Neuronal stem cell (in vitro differentiated cells): ENCODE measurements at regions not wholly inside any gene's neighbourhood (a gene's known extent, or its start where the extent isn't known, plus 50 kb on each side); places are given as distances from the start of the nearest gene placed in this dataset.

ENCODE experiments used
- DNase-seq: peaks from one replicate; pipeline ENCODE4 v3.0.0-alpha.2; 2013; ENCODE audit warnings: low spot score
- H2AFZ ChIP-seq: one replicate; pipeline ENCODE4 v1.6.1; 2013; ENCODE audit warnings: mild to moderate bottlenecking, low read length, inconsistent platforms
- H2AK5ac ChIP-seq: 2 replicates; pipeline ENCODE4 v1.6.1; 2013; ENCODE audit warnings: low read depth, mild to moderate bottlenecking, inconsistent platforms, low read length, moderate library complexity, mixed read lengths
- H2BK120ac ChIP-seq: 2 replicates; pipeline ENCODE4 v1.6.1; 2013; ENCODE audit warnings: low read depth, mild to moderate bottlenecking, inconsistent platforms, low read length, moderate library complexity, mixed read lengths
- H2BK12ac ChIP-seq: one replicate; pipeline ENCODE4 v1.6.1; 2013; ENCODE audit warnings: low read length, inconsistent platforms
- H2BK15ac ChIP-seq: 2 replicates; pipeline ENCODE4 v1.6.1; 2013; ENCODE audit warnings: mild to moderate bottlenecking, low read length, inconsistent platforms, mixed read lengths
- H2BK5ac ChIP-seq: one replicate; pipeline ENCODE4 v1.6.1; 2013; ENCODE audit warnings: inconsistent platforms, mild to moderate bottlenecking, low read length, moderate library complexity
- H3K14ac ChIP-seq: one replicate; pipeline ENCODE4 v1.6.1; 2013; ENCODE audit warnings: low read length, inconsistent platforms
- H3K18ac ChIP-seq: 2 replicates; pipeline ENCODE4 v1.6.1; 2013; ENCODE audit warnings: low read length, inconsistent platforms
- H3K23ac ChIP-seq: 2 replicates; pipeline ENCODE4 v1.6.1; 2013; ENCODE audit warnings: low read depth, mild to moderate bottlenecking, mixed read lengths, low read length, inconsistent platforms; ENCODE audit not compliant: poor library complexity
- H3K27ac ChIP-seq: replicated peaks from 3 replicates; pipeline ENCODE4 v1.5.1; 2013; ENCODE audit warnings: low read length, inconsistent platforms
- H3K27me3 ChIP-seq, 3 experiments: 2 replicates each; pipeline ENCODE4 v1.6.1; 2013; ENCODE audit warnings: low read length in 3 of 3, mild to moderate bottlenecking in 2 of 3, inconsistent platforms in 1 of 3, low read depth in 1 of 3, mixed read lengths in 1 of 3, moderate library complexity in 1 of 3; ENCODE audit not compliant: control insufficient read depth in 3 of 3, insufficient read depth in 3 of 3
- H3K36me3 ChIP-seq, 2 donors: replicated peaks in 1 of 2; 2 replicates each; pipeline ENCODE4 v1.6.1; 2013; ENCODE audit warnings: low read length in 2 of 2; ENCODE audit not compliant: control insufficient read depth in 2 of 2, insufficient read depth in 2 of 2
- H3K4ac ChIP-seq: 2 replicates; pipeline ENCODE4 v1.6.1; 2013; ENCODE audit warnings: inconsistent platforms, mild to moderate bottlenecking, low read length, moderate library complexity
- H3K4me1 ChIP-seq, 2 donors: 1 replicate in 1 of 2; 2 replicates in 1 of 2; pipeline ENCODE4 v1.6.1; 2013; ENCODE audit warnings: low read length in 2 of 2, low read depth in 1 of 2; ENCODE audit not compliant: control insufficient read depth in 2 of 2, insufficient read depth in 1 of 2
- H3K4me2 ChIP-seq: one replicate; pipeline ENCODE4 v1.6.1; 2013; ENCODE audit warnings: mild to moderate bottlenecking, low read length, inconsistent platforms; ENCODE audit not compliant: insufficient read depth, poor library complexity, severe bottlenecking
- H3K4me3 ChIP-seq, 2 donors: 2 replicates each; pipeline ENCODE4 v1.5.1; 2013; ENCODE audit warnings: low read length in 2 of 2, mild to moderate bottlenecking in 2 of 2, inconsistent platforms in 1 of 2, moderate library complexity in 1 of 2
- H3K79me1 ChIP-seq: one replicate; pipeline ENCODE4 v1.6.1; 2013; ENCODE audit warnings: low read depth, mild to moderate bottlenecking, inconsistent platforms, low read length, moderate library complexity
- H3K9ac ChIP-seq: one replicate; pipeline ENCODE4 v1.6.1; 2013; ENCODE audit warnings: mild to moderate bottlenecking, low read depth, low read length, inconsistent platforms; ENCODE audit not compliant: poor library complexity
- H3K9me3 ChIP-seq, 2 donors: replicated peaks in 1 of 2; 2 replicates each; pipeline versions ENCODE3 to v1.6.1; 2013; ENCODE audit warnings: low read length in 2 of 2, mild to moderate bottlenecking in 2 of 2, inconsistent platforms in 1 of 2, low read depth in 1 of 2, mixed read lengths in 1 of 2, moderate library complexity in 1 of 2; ENCODE audit not compliant: control insufficient read depth in 2 of 2, insufficient read depth in 1 of 2
- H4K8ac ChIP-seq: one replicate; pipeline ENCODE4 v1.6.1; 2013; ENCODE audit warnings: low read depth, mild to moderate bottlenecking, inconsistent platforms, low read length, moderate library complexity
- H4K91ac ChIP-seq: one replicate; pipeline ENCODE4 v1.6.1; 2013; ENCODE audit warnings: low read length, low read depth, mild to moderate bottlenecking, inconsistent platforms; ENCODE audit not compliant: poor library complexity
- WGBS, 2 donors: extraction: QIAGEN DNeasy Blood & Tissue Kit; methylation state at CpG; one replicate each; pipeline ENCODE4 v1.1.7; 2013; ENCODE audit warnings: missing lambda C conversion rate in 2 of 2, mixed read lengths in 1 of 2; ENCODE audit not compliant: insufficient read length in 2 of 2, insufficient replicate concordance in 1 of 2; ENCODE audit errors: extremely low coverage in 2 of 2; 5-methylcytosine and 5-hydroxymethylcytosine counted together

DNA sequence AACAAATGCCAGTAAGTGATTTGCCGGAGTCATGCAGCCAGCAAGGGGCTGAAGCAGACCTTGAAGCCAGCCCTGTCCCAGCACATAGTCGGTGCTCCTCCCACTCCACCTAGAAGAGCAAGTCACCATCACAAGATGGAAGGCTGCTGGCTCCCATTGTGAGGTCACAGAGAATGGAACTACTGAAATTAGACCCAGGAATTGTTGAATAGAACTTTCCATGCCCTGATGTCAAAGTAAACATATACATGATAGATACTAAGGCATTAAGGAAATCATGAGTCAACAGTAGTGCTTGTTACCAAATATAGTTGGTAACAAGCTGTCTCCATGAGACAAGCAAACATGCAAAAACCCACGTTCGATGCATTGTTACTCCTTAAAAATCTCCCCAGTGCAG is 177.1 kb upstream of the MID1 start:
- H3K4ac ChIP-seq: no peak overlapping the region
- no peaks in the 10 kb centered on the region for H3K27me3 ChIP-seq
- H3K18ac ChIP-seq: no peak overlapping the region
- H3K9ac ChIP-seq: no peak overlapping the region
- no CpG with 5 or more reads among the region's 4 CpGs for WGBS, 2 donors
- H3K23ac ChIP-seq: no peak overlapping the region
- no peak overlapping the region for H3K4me3 ChIP-seq
- H3K79me1 ChIP-seq: no peaks in the 10 kb centered on the region
- no peak overlapping the region for H2BK120ac ChIP-seq
- H3K4me2 ChIP-seq: no peak overlapping the region
- no peak overlapping the region for H4K91ac ChIP-seq
- H3K36me3 ChIP-seq: no peaks in the 10 kb centered on the region
- no peaks in the 10 kb centered on the region for H3K9me3 ChIP-seq
- H2BK12ac ChIP-seq: no peak overlapping the region
- H2AFZ ChIP-seq: no peak overlapping the region
- no peak for DNase-seq
- H3K27ac ChIP-seq: no peak overlapping the region
- no peak overlapping the region for H3K14ac ChIP-seq
- H3K4me1 ChIP-seq: no peaks in the 10 kb centered on the region
- no peak overlapping the region for H2BK5ac ChIP-seq
- H2AK5ac ChIP-seq: no peak overlapping the region
- H4K8ac ChIP-seq: no peak overlapping the region
- H2BK15ac ChIP-seq: no peak overlapping the region

DNA sequence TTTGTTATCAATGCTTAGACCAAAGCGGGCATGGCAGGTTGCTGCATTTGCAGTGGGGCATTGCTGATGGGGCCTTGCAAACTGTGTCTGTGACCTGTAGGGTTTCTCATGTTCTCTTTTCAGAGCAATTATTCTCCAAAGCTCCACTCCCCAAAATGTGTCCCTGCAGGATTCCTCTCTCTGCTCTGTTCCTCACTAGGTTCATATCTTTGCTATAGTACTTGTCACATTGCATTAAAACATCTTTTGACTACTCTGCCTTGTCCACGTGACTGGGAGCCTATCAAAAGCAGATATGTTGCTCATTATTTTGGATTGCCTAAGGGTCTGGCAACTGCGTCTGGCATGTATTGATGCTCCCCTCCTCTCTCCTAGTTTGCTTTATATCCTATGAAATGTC is 177.7 kb upstream of the MID1 start:
- Histone ChIP-seq H2BK5ac (no peak overlapping the region), H4K8ac (no peak overlapping the region), H2BK120ac (no peak overlapping the region), H3K79me1 (no peaks in the 10 kb centered on the region), H3K4me2 (no peak overlapping the region), H3K36me3 (no peaks in the 10 kb centered on the region), H3K14ac (no peak overlapping the region), H2AK5ac (no peak overlapping the region), H3K27me3 (no peaks in the 10 kb centered on the region), H3K27ac (no peak overlapping the region), H2AFZ (no peak overlapping the region), H3K18ac (no peak overlapping the region), H3K23ac (no peak overlapping the region), H4K91ac (no peak overlapping the region), H2BK15ac (no peak overlapping the region), H3K9ac (no peak overlapping the region), H3K4me1 (no peaks in the 10 kb centered on the region), H3K4me3 (no peak overlapping the region), H3K4ac (no peak overlapping the region), H2BK12ac (no peak overlapping the region), H3K9me3 (no peaks in the 10 kb centered on the region)
- DNase-seq: no peak
- WGBS, 2 donors: no CpG with 5 or more reads among the region's 3 CpGs

DNA sequence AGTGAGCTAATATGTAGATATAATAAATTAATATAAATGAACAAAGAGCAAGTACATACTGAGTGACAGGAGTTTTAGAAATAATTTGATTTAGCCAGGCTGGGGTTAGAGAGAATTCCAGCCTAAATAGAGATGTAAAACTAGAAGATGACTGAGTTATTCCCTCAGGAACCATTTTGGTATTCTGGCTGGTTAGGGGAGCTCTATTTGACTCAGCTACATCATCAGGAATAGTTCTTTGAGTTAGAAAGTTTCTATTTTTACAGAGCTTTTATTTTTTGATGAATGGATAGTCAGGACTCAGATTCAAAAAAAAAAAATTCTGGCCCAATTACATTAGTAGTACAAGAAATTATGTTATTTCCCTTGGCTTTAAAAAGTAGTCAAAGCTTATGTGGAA is 180.4 kb upstream of the MID1 start:
- Histone ChIP-seq H2BK15ac (no peak overlapping the region), H4K91ac (no peak overlapping the region), H3K9ac (no peak overlapping the region), H3K9me3 (no peaks in the 10 kb centered on the region), H3K4ac (no peak overlapping the region), H3K4me3 (no peak overlapping the region), H3K27me3 (no peaks in the 10 kb centered on the region), H4K8ac (no peak overlapping the region), H3K4me1 (no peaks in the 10 kb centered on the region), H2AFZ (no peak overlapping the region), H3K79me1 (no peaks in the 10 kb centered on the region), H3K18ac (no peak overlapping the region), H2BK12ac (no peak overlapping the region), H2BK5ac (no peak overlapping the region), H3K14ac (no peak overlapping the region), H2AK5ac (no peak overlapping the region), H2BK120ac (no peak overlapping the region), H3K27ac (no peak overlapping the region), H3K4me2 (no peak overlapping the region), H3K23ac (no peak overlapping the region), H3K36me3 (no peaks in the 10 kb centered on the region)
- DNase-seq: no peak

DNA sequence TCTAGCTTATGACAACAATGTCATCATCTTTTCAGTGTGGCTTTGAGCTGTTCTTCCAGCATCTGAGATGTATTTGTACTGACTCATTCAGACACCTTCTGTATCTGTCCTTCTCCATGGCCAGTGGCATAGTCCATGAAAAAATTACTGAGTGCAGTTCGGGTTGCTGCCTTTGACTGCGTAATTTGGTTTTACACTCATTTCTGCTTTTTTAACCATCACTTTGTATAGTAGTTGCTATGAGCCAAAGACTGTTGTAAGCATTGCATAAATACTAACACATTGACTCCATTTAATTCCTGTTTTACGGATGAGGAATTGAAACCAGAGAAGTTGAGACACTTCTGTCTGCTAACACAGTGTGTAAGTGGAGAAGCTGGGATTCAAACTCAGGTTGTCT is 190.7 kb upstream of the MID1 start:
- Histone ChIP-seq H3K4ac (no peak overlapping the region), H2BK15ac (no peak overlapping the region), H3K36me3 (no peaks in the 10 kb centered on the region), H3K4me1 (no peaks in the 10 kb centered on the region), H2BK12ac (no peak overlapping the region), H3K9ac (no peak overlapping the region), H2BK120ac (no peak overlapping the region), H3K9me3 (peaks cover 0 to 3% of the 10 kb centered on the region in 2 donors), H3K23ac (no peak overlapping the region), H2AK5ac (no peak overlapping the region), H4K91ac (no peak overlapping the region), H3K79me1 (no peaks in the 10 kb centered on the region), H3K27ac (no peak overlapping the region), H4K8ac (no peak overlapping the region), H3K4me2 (no peak overlapping the region), H2AFZ (no peak overlapping the region), H3K14ac (no peak overlapping the region), H3K27me3 (no peaks in the 10 kb centered on the region), H3K4me3 (no peak overlapping the region), H3K18ac (no peak overlapping the region), H2BK5ac (no peak overlapping the region)
- no CpG with 5 or more reads among the region's 3 CpGs for WGBS, 2 donors
- DNase-seq: no peak
